HUES48 (cell line): ENCODE measurements at regions not wholly inside any gene's neighbourhood (a gene's known extent, or its start where the extent isn't known, plus 50 kb on each side); places are given as distances from the start of the nearest gene placed in this dataset.

ENCODE experiments used
- H3K27ac ChIP-seq: one replicate; pipeline ENCODE4 v1.7.0; 2013; ENCODE audit warnings: low read depth, low read length, inconsistent platforms
- H3K27me3 ChIP-seq: 2 replicates; pipeline ENCODE4 v1.6.1; 2013; ENCODE audit warnings: mild to moderate bottlenecking, low read length; ENCODE audit not compliant: control insufficient read depth, insufficient read depth
- H3K36me3 ChIP-seq: 2 replicates; pipeline ENCODE4 v1.6.1; 2013; ENCODE audit warnings: low read length; ENCODE audit not compliant: control insufficient read depth, insufficient read depth
- H3K4me1 ChIP-seq: 2 replicates; pipeline ENCODE4 v1.6.1; 2013; ENCODE audit warnings: mild to moderate bottlenecking, low read length; ENCODE audit not compliant: control insufficient read depth, insufficient read depth
- H3K4me3 ChIP-seq: 2 replicates; pipeline ENCODE4 v1.5.1; 2013; ENCODE audit warnings: mild to moderate bottlenecking, low read depth, low read length
- H3K9ac ChIP-seq: 2 replicates; pipeline ENCODE4 v1.6.1; 2013; ENCODE audit warnings: mild to moderate bottlenecking, low read depth, low read length, moderate library complexity
- H3K9me3 ChIP-seq: 2 replicates; pipeline ENCODE4 v1.6.1; 2013; ENCODE audit warnings: low read length; ENCODE audit not compliant: control insufficient read depth, insufficient read depth

GRCh38 chr19:28333909-28334308 is 879.0 kb downstream of the UQCRFS1 start:
- Histone ChIP-seq H3K4me3 (no peak overlapping the region), H3K27ac (no peak overlapping the region), H3K36me3 (no peaks in the 10 kb centered on the region), H3K9ac (no peak overlapping the region), H3K27me3 (no peaks in the 10 kb centered on the region), H3K4me1 (no peaks in the 10 kb centered on the region), H3K9me3 (0 out of 2 replicates have a peak, but pooled peaks cover 7% of the 10 kb centered on the region)

- H3K4me3 ChIP-seq, result no peak overlapping the region
- no peak overlapping the region for H3K27ac ChIP-seq
- H3K9ac ChIP-seq, result no peak overlapping the region
- H3K9me3 ChIP-seq, result 0 out of 2 replicates have a peak, but pooled peaks cover 8% of the 10 kb centered on the region
- no peaks in the 10 kb centered on the region for H3K4me1 ChIP-seq
- no peaks in the 10 kb centered on the region for H3K36me3 ChIP-seq
- H3K27me3 ChIP-seq, result no peaks in the 10 kb centered on the region
Measured at GRCh38 chr19:28332886-28333285, 880.1 kb downstream of the UQCRFS1 start.

GRCh38 chr19:28332351-28332750 is 880.6 kb downstream of the UQCRFS1 start:
- H3K9me3 ChIP-seq, result 0 out of 2 replicates have a peak, but pooled peaks cover 8% of the 10 kb centered on the region
- H3K9ac ChIP-seq, result no peak overlapping the region
- H3K36me3 ChIP-seq, result no peaks in the 10 kb centered on the region
- no peaks in the 10 kb centered on the region for H3K27me3 ChIP-seq
- H3K4me3 ChIP-seq, result no peak overlapping the region
- no peak overlapping the region for H3K27ac ChIP-seq
- H3K4me1 ChIP-seq, result no peaks in the 10 kb centered on the region; the same call in 1 of the 2 replicates

GRCh38 chr19:28331596-28331995 is 881.4 kb downstream of the UQCRFS1 start:
- Histone ChIP-seq H3K27ac (no peak overlapping the region), H3K4me1 (no peaks in the 10 kb centered on the region; the same call in 1 of the 2 replicates), H3K36me3 (no peaks in the 10 kb centered on the region), H3K9me3 (0 out of 2 replicates have a peak, but pooled peaks cover 8% of the 10 kb centered on the region), H3K4me3 (no peak overlapping the region), H3K9ac (no peak overlapping the region), H3K27me3 (no peaks in the 10 kb centered on the region)

- H3K9me3 ChIP-seq, result 0 out of 2 replicates have a peak, but pooled peaks cover 8% of the 10 kb centered on the region
- no peak overlapping the region for H3K4me3 ChIP-seq
- no peak overlapping the region for H3K27ac ChIP-seq
- no peaks in the 10 kb centered on the region for H3K36me3 ChIP-seq
- H3K9ac ChIP-seq, result no peak overlapping the region
- H3K27me3 ChIP-seq, result no peaks in the 10 kb centered on the region
- no peaks in the 10 kb centered on the region; the same call in 1 of the 2 replicates for H3K4me1 ChIP-seq
Measured at GRCh38 chr19:28330831-28331230, 882.1 kb downstream of the UQCRFS1 start.

GRCh38 chr19:28329429-28329828 is 883.5 kb downstream of the UQCRFS1 start:
- Histone ChIP-seq H3K36me3 (no peaks in the 10 kb centered on the region), H3K4me1 (peaks cover 6% of the 10 kb centered on the region; the same call in 1 of the 2 replicates), H3K27me3 (no peaks in the 10 kb centered on the region), H3K27ac (no peak overlapping the region), H3K9ac (no peak overlapping the region), H3K9me3 (0 out of 2 replicates have a peak, but pooled peaks cover 8% of the 10 kb centered on the region), H3K4me3 (no peak overlapping the region)

- Histone ChIP-seq H3K4me3 (no peak overlapping the region), H3K9me3 (0 out of 2 replicates have a peak, but pooled peaks cover 8% of the 10 kb centered on the region), H3K4me1 (peaks cover 15% of the 10 kb centered on the region), H3K27ac (no peak overlapping the region), H3K36me3 (no peaks in the 10 kb centered on the region), H3K9ac (no peak overlapping the region), H3K27me3 (no peaks in the 10 kb centered on the region)
Measured at GRCh38 chr19:28327905-28328304, 885.0 kb downstream of the UQCRFS1 start.

- Histone ChIP-seq H3K36me3 (no peaks in the 10 kb centered on the region), H3K4me3 (no peak overlapping the region), H3K27me3 (no peaks in the 10 kb centered on the region)
Measured at GRCh38 chr19:28326746-28327145, 886.2 kb downstream of the UQCRFS1 start.

GRCh38 chr19:28324275-28325060 is 888.5 kb downstream of the UQCRFS1 start:
- H3K9ac ChIP-seq, result no peak overlapping the region
- H3K4me1 ChIP-seq, result peaks cover 19% of the 10 kb centered on the region
- H3K27me3 ChIP-seq, result no peaks in the 10 kb centered on the region
- H3K36me3 ChIP-seq, result no peaks in the 10 kb centered on the region
- H3K4me3 ChIP-seq, result no peak overlapping the region
- H3K9me3 ChIP-seq, result 0 out of 2 replicates have a peak, but pooled peaks cover 3% of the 10 kb centered on the region
- H3K27ac ChIP-seq, result peak overlapping the region; percentile 8

More at GRCh38 chr19:28326746-28327145, 886.2 kb downstream of the UQCRFS1 start:
- Histone ChIP-seq H3K9ac (no peak overlapping the region), H3K9me3 (0 out of 2 replicates have a peak, but pooled peaks cover 8% of the 10 kb centered on the region), H3K27ac (no peak overlapping the region), H3K4me1 (peaks cover 19% of the 10 kb centered on the region)

- H3K4me3 ChIP-seq, result no peak overlapping the region
- H3K36me3 ChIP-seq, result no peaks in the 10 kb centered on the region
- H3K27ac ChIP-seq, result no peak overlapping the region
- peaks cover 19% of the 10 kb centered on the region for H3K4me1 ChIP-seq
- H3K9me3 ChIP-seq, result no peaks in the 10 kb centered on the region
- H3K27me3 ChIP-seq, result no peaks in the 10 kb centered on the region
- H3K9ac ChIP-seq, result no peak overlapping the region
Measured at GRCh38 chr19:28322945-28323344, 890.0 kb downstream of the UQCRFS1 start.

GRCh38 chr19:28322491-28322890 is 890.5 kb downstream of the UQCRFS1 start:
- Histone ChIP-seq H3K4me3 (no peak overlapping the region), H3K9me3 (no peaks in the 10 kb centered on the region), H3K9ac (no peak overlapping the region), H3K27me3 (no peaks in the 10 kb centered on the region), H3K27ac (no peak overlapping the region), H3K36me3 (no peaks in the 10 kb centered on the region), H3K4me1 (peaks cover 19% of the 10 kb centered on the region)
